A549 (cell line): ENCODE measurements at regions not wholly inside any gene's neighbourhood (a gene's known extent, or its start where the extent isn't known, plus 50 kb on each side); places are given as distances from the start of the nearest gene placed in this dataset.

Source experiments
- ATAC-seq, 2 experiments: fragments of 200-7000 bp in 1 of 2; fragments of >200 bp in 1 of 2; cut with Nextera tagmentation in 1 of 2; cut with Tn5 transposase in 1 of 2; 3 replicates each; pipeline versions ENCODE4 v1.8.0 to v1.9.1; 2018 to 2020; ENCODE audit warnings: mild to moderate bottlenecking in 1 of 2, moderate library complexity in 1 of 2
- CTCF ChIA-PET: fragments of 300-600 bp; sonication (Branson Sonifier 250); formaldehyde crosslinking; extraction: SDS; loops from one replicate; lab custom pipeline; 2021; ENCODE audit warnings: antibody characterized with exemption, inconsistent platforms; lab: Yijun Ruan, JAX
- POLR2A ChIA-PET: fragments of 350-600 bp; formaldehyde crosslinking; extraction: SDS; loops from one replicate; lab custom pipeline; 2021; ENCODE audit warnings: antibody characterized with exemption, inconsistent platforms; lab: Yijun Ruan, JAX
- DNase-seq, 2 experiments: peaks; one replicate each; pipeline versions ENCODE4 v3.0.0 to v3.0.0-alpha.2; 2011 to 2016; ENCODE audit warnings: low read depth in 1 of 2, low spot score in 1 of 2
- FAIRE-seq: peaks from 2 replicates; lab custom pipeline; 2011; peaks lifted over from hg19 to GRCh38; lab: Jason Lieb, UNC
- H3K27ac ChIP-seq, 2 experiments: fragments of >200 bp; sonication (Bioruptor Twin); formaldehyde crosslinking; 3 replicates each; pipeline ENCODE4 v1.5.1; 2016 to 2017
- H3K4me1 ChIP-seq: fragments of >200 bp; sonication (Bioruptor Twin); formaldehyde crosslinking; 3 replicates; pipeline ENCODE4 v1.6.1; 2016
- H3K4me2 ChIP-seq: fragments of >200 bp; sonication (Bioruptor Twin); formaldehyde crosslinking; 3 replicates; pipeline ENCODE4 v1.6.1; 2016
- H3K4me3 ChIP-seq: fragments of >200 bp; sonication (Bioruptor Twin); formaldehyde crosslinking; 3 replicates; pipeline ENCODE4 v1.5.1; 2016
- H3K9me3 ChIP-seq: fragments of >200 bp; sonication (Bioruptor Twin); formaldehyde crosslinking; 3 replicates; pipeline ENCODE4 v1.6.1; 2016
- CBX2 ChIP-seq: fragments of 200-600 bp; sonication (generic); IDR thresholded peaks from 2 replicates; pipeline ENCODE4 v1.6.1; 2016; ENCODE audit warnings: low read depth, mild to moderate bottlenecking, borderline replicate concordance
- ESRRA ChIP-seq: fragments of 150-350 bp; IDR thresholded peaks from 2 replicates; pipeline ENCODE4 v1.6.1; 2014; ENCODE audit warnings: mild to moderate bottlenecking, low read length, borderline replicate concordance
- FOSB ChIP-seq: fragments of 250-450 bp; sonication (Bioruptor Pico); IDR thresholded peaks from 2 replicates; pipeline ENCODE4 v1.5.0; 2020; ENCODE audit warnings: mild to moderate bottlenecking, moderate library complexity
- GATA3 ChIP-seq: IDR thresholded peaks from 2 replicates; pipeline ENCODE4 v1.6.1; 2012; ENCODE audit warnings: borderline replicate concordance
- HEYL ChIP-seq: fragments of 250-450 bp; sonication (Bioruptor Pico); IDR thresholded peaks from 2 replicates; pipeline ENCODE4 v1.8.0; 2021; ENCODE audit warnings: mild to moderate bottlenecking, moderate library complexity
- HOXB13 ChIP-seq: fragments of 250-450 bp; sonication (Bioruptor Pico); IDR thresholded peaks from 2 replicates; pipeline ENCODE4 v1.5.0; 2020; ENCODE audit warnings: low read depth, mild to moderate bottlenecking, moderate library complexity
- HOXB5 ChIP-seq: fragments of 250-450 bp; sonication (Bioruptor Pico); IDR thresholded peaks from 2 replicates; pipeline ENCODE4 v1.5.0; 2020; ENCODE audit warnings: mild to moderate bottlenecking, moderate library complexity
- JUN ChIP-seq, 2 experiments: fragments of >200 bp; sonication (Bioruptor Twin); formaldehyde crosslinking; IDR thresholded peaks; 2 replicates in 1 of 2; 3 replicates in 1 of 2; pipeline ENCODE4 v1.6.1; 2016 to 2017
- KDM1A ChIP-seq: fragments of 200-600 bp; sonication (generic); IDR thresholded peaks from 2 replicates; pipeline ENCODE4 v1.6.1; 2016; ENCODE audit warnings: low read depth, mild to moderate bottlenecking
- KDM5A ChIP-seq: fragments of 200-600 bp; sonication (generic); IDR thresholded peaks from 2 replicates; pipeline ENCODE4 v1.6.1; 2016; ENCODE audit warnings: antibody characterized with exemption, mild to moderate bottlenecking
- MAX ChIP-seq: IDR thresholded peaks from 2 replicates; pipeline ENCODE4 v1.6.1; 2012
- MAZ ChIP-seq: fragments of 150-350 bp; IDR thresholded peaks from 2 replicates; pipeline ENCODE4 v1.6.1; 2014; ENCODE audit warnings: antibody characterized with exemption, low read depth, low read length, borderline replicate concordance
- MYC ChIP-seq: IDR thresholded peaks from 2 replicates; pipeline ENCODE4 v1.6.1; 2012; ENCODE audit warnings: mild to moderate bottlenecking, inconsistent platforms, low read length, improper control_type of control experiment, borderline replicate concordance
- NPAS2 ChIP-seq: fragments of 250-450 bp; sonication (Bioruptor Pico); IDR thresholded peaks from 2 replicates; pipeline ENCODE4 v1.8.0; 2022; ENCODE audit warnings: mild to moderate bottlenecking, moderate library complexity, borderline replicate concordance
- POLR2A ChIP-seq: IDR thresholded peaks from 2 replicates; pipeline ENCODE4 v1.6.1; 2012; ENCODE audit warnings: mild to moderate bottlenecking, low read length
- RAD21 ChIP-seq, 2 experiments: fragments of >200 bp in 1 of 2; sonication (Bioruptor Twin) in 1 of 2; formaldehyde crosslinking in 1 of 2; IDR thresholded peaks in 1 of 2; conservative IDR thresholded peaks in 1 of 2; 2 replicates in 1 of 2; 3 replicates in 1 of 2; pipeline ENCODE4 v1.6.1; 2012 to 2018; ENCODE audit warnings: inconsistent platforms in 1 of 2
- RARB ChIP-seq: fragments of 250-450 bp; sonication (Bioruptor Pico); IDR thresholded peaks from 2 replicates; pipeline ENCODE4 v1.8.0; 2021; ENCODE audit warnings: mild to moderate bottlenecking, moderate library complexity
- RFX5 ChIP-seq: fragments of 450-650 bp; IDR thresholded peaks from 2 replicates; pipeline ENCODE4 v1.7.1; 2014; ENCODE audit warnings: antibody characterized with exemption, mild to moderate bottlenecking, moderate library complexity
- SMC3 ChIP-seq: fragments of >200 bp; sonication (Bioruptor Twin); formaldehyde crosslinking; IDR thresholded peaks from 3 replicates; pipeline ENCODE4 v1.6.1; 2018; ENCODE audit warnings: inconsistent platforms
- USF2 ChIP-seq: fragments of 450-650 bp; IDR thresholded peaks from 2 replicates; pipeline ENCODE4 v1.6.1; 2014; ENCODE audit warnings: antibody characterized with exemption
- ZC3H11A ChIP-seq: fragments of 450-650 bp; IDR thresholded peaks from 2 replicates; pipeline ENCODE4 v1.6.1; 2014; ENCODE audit warnings: antibody characterized with exemption, mild to moderate bottlenecking
- ZFP36 ChIP-seq: fragments of 450-650 bp; IDR thresholded peaks from 2 replicates; pipeline ENCODE4 v1.6.1; 2014; ENCODE audit warnings: borderline replicate concordance; ENCODE audit not compliant: partially characterized antibody
- WGBS: methylation state at CpG from one replicate; pipeline ENCODE4 v1.1.6; 2017; ENCODE audit errors: missing lambda C conversion rate; 5-methylcytosine and 5-hydroxymethylcytosine counted together
- TF ChIP-seq, protein P1 (sequence below): IDR thresholded peaks from 2 replicates; pipeline ENCODE4 v1.6.1; 2012; ENCODE audit warnings: low read depth, borderline replicate concordance

- TF ChIP-seq RFX5, result no peak
- no peak for TF ChIP-seq ESRRA
- no peak for TF ChIP-seq ZFP36
- TF ChIP-seq, protein P1, sequence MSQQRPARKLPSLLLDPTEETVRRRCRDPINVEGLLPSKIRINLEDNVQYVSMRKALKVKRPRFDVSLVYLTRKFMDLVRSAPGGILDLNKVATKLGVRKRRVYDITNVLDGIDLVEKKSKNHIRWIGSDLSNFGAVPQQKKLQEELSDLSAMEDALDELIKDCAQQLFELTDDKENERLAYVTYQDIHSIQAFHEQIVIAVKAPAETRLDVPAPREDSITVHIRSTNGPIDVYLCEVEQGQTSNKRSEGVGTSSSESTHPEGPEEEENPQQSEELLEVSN, result no peak
- no peak for TF ChIP-seq ZC3H11A
- TF ChIP-seq MAX, result no peak
- no peak for TF ChIP-seq MYC
- TF ChIP-seq USF2, result no peak
- TF ChIP-seq HOXB5 (CRISPR knock-in tag), result no peak
- TF ChIP-seq GATA3, result no peak
- TF ChIP-seq FOSB (CRISPR knock-in tag), result no peak
Measured at GRCh38 chr15:66884661-66885237, 180.7 kb upstream of the SMAD3 start (continued).

GRCh38 chr15:66885281-66885915, 180.0 kb upstream of the SMAD3 start:
- no peak for ATAC-seq
- ChIA-PET POLR2A (no interaction called here), CTCF (interaction anchor here (1.0 to 6.0 kb wide), 7 partner anchors 8 to 61 kb away, joined by 3 to 67 read pairs (median 13); no protein-coding TSS in a partner anchor)
- Histone ChIP-seq H3K4me2 (no peak overlapping the region), H3K27ac (peak overlapping the region; percentile 75 to 89; a peak in 4 of 6 replicates), H3K4me3 (no peak overlapping the region), H3K9me3 (peaks cover 4% of the 10 kb centered on the region; the same call in 1 of the 3 replicates), H3K4me1 (peaks cover 47% of the 10 kb centered on the region)
- no peak for FAIRE-seq
- TF ChIP-seq NPAS2 (CRISPR knock-in tag) (no peak), HOXB13 (CRISPR knock-in tag) (no peak), MAZ (no peak), HEYL (CRISPR knock-in tag) (no peak), ESRRA (no peak), RAD21 (conservative IDR thresholded peaks at IDR 0.05 in 1 of 2, IDR thresholded peaks at IDR 0.05 in 1 of 2) (no peak), KDM1A (no peak), KDM5A (no peak), GATA3 (no peak), POLR2A (no peak), SMC3 (no peak), HOXB5 (CRISPR knock-in tag) (no peak), CBX2 (no peak), JUN (IDR thresholded peaks at IDR 0.05) (no peak)
- no peak for DNase-seq
- WGBS, result 92% methylated on average over 5 of the region's 5 CpGs

GRCh38 chr15:66886241-66886675, 179.1 kb upstream of the SMAD3 start:
- 97% methylated on average over 9 of the region's 9 CpGs for WGBS
- H3K4me1 ChIP-seq, result peaks cover 45% of the 10 kb centered on the region
- peaks cover 4% of the 10 kb centered on the region; the same call in 1 of the 3 replicates for H3K9me3 ChIP-seq
- ATAC-seq (no peak), DNase-seq (no peak), FAIRE-seq (no peak)
- no peak for TF ChIP-seq CBX2
- TF ChIP-seq POLR2A, result no peak
- no peak for TF ChIP-seq RARB (CRISPR knock-in tag)
- H3K27ac ChIP-seq, result peak overlapping the region in 1 of 2 experiments; percentile 66; a peak in 3 of 6 replicates
- no peak overlapping the region for H3K4me3 ChIP-seq
- ChIA-PET CTCF (interaction anchor here (2.5 to 6.0 kb wide), 3 partner anchors 10 to 60 kb away, joined by 15 to 67 read pairs (median 15); no protein-coding TSS in a partner anchor), POLR2A (no interaction called here)
- no peak overlapping the region for H3K4me2 ChIP-seq
